HG03045 (cell line): ENCODE measurements at regions not wholly inside any gene's neighbourhood (a gene's known extent, or its start where the extent isn't known, plus 50 kb on each side); places are given as distances from the start of the nearest gene placed in this dataset.

Experiments
- ATAC-seq: cut with Tn5 transposase; IDR thresholded peaks from one replicate; pipeline ENCODE4 v1.9.1; 2021; ENCODE audit warnings: mild to moderate bottlenecking, moderate library complexity; ENCODE audit not compliant: unreplicated experiment

GRCh38 chr4:32087211-32087610 lies 1367.0 kb downstream of the PCDH7 start:
- ATAC-seq: no peak

GRCh38 chr4:32094987-32095386 lies 1374.8 kb downstream of the PCDH7 start:
- ATAC-seq: no peak

GRCh38 chr4:32102896-32103295 lies 1382.7 kb downstream of the PCDH7 start:
- no peak for ATAC-seq

- no peak for ATAC-seq
These were observed 1386.6 kb downstream of the PCDH7 start for GRCh38 chr4:32106767-32107166.

- ATAC-seq: no peak
These were observed 1392.7 kb downstream of the PCDH7 start for GRCh38 chr4:32112891-32113290.

GRCh38 chr4:32117693-32118092 lies 1397.5 kb downstream of the PCDH7 start:
- ATAC-seq: no peak

- ATAC-seq: no peak
These were observed 1399.7 kb downstream of the PCDH7 start for GRCh38 chr4:32119907-32120306.

- ATAC-seq: no peak
These were observed 1408.4 kb downstream of the PCDH7 start for GRCh38 chr4:32128549-32128948.

- ATAC-seq: no peak
These were observed 1409.8 kb downstream of the PCDH7 start for GRCh38 chr4:32129967-32130366.

- ATAC-seq: no peak
These were observed 1413.0 kb downstream of the PCDH7 start for GRCh38 chr4:32133141-32133540.

- ATAC-seq: no peak
These were observed 1413.6 kb downstream of the PCDH7 start for GRCh38 chr4:32133734-32134133.

- no peak for ATAC-seq
These were observed 1415.5 kb downstream of the PCDH7 start for GRCh38 chr4:32135642-32136041.

GRCh38 chr4:32136081-32136787 lies 1416.1 kb downstream of the PCDH7 start:
- ATAC-seq: no peak

GRCh38 chr4:32140636-32141035 lies 1420.5 kb downstream of the PCDH7 start:
- no peak for ATAC-seq

- no peak for ATAC-seq
These were observed 1421.9 kb downstream of the PCDH7 start for GRCh38 chr4:32142075-32142474.

- no peak for ATAC-seq
These were observed 1425.8 kb downstream of the PCDH7 start for GRCh38 chr4:32145987-32146386.

GRCh38 chr4:32147446-32148085 lies 1427.4 kb downstream of the PCDH7 start:
- ATAC-seq: no peak

- ATAC-seq: no peak
These were observed 1428.0 kb downstream of the PCDH7 start for GRCh38 chr4:32148111-32148666.

- no peak for ATAC-seq
These were observed 1438.8 kb downstream of the PCDH7 start for GRCh38 chr4:32158961-32159360.

GRCh38 chr4:32161392-32161791 lies 1441.2 kb downstream of the PCDH7 start:
- ATAC-seq: no peak

GRCh38 chr4:32163125-32163524 lies 1443.0 kb downstream of the PCDH7 start:
- no peak for ATAC-seq

- no peak for ATAC-seq
These were observed 1449.7 kb downstream of the PCDH7 start for GRCh38 chr4:32169841-32170240.
